Uterus (tissue), 3 donors: ENCODE measurements at regions not wholly inside any gene's neighbourhood (a gene's known extent, or its start where the extent isn't known, plus 50 kb on each side); places are given as distances from the start of the nearest gene placed in this dataset.

Experiments used
- DNase-seq, 2 donors: peaks; one replicate each; pipeline ENCODE4 v3.0.0-alpha.2; 2019 to 2020
- H3K27ac ChIP-seq, 2 donors: fragments of 200-600 bp; sonication (generic); 1 replicate in 1 of 2; 2 replicates in 1 of 2; pipeline ENCODE4 v1.5.1; 2016 to 2018
- H3K27me3 ChIP-seq, 2 donors: fragments of 200-600 bp; sonication (generic); one replicate each; pipeline ENCODE4 v1.5.1; 2018 to 2019; ENCODE audit warnings: control low read depth in 1 of 2
- H3K36me3 ChIP-seq, 2 donors: fragments of 200-600 bp; sonication (generic); one replicate each; pipeline ENCODE4 v1.5.1; 2019; ENCODE audit warnings: control low read depth in 1 of 2
- H3K4me1 ChIP-seq, 2 donors: fragments of 200-600 bp; sonication (generic); one replicate each; pipeline ENCODE4 v1.5.1; 2018 to 2019; ENCODE audit warnings: control low read depth in 1 of 2
- H3K4me3 ChIP-seq, 2 donors: fragments of 200-600 bp; sonication (generic); 1 replicate in 1 of 2; 2 replicates in 1 of 2; pipeline ENCODE4 v1.5.1; 2018 to 2019; ENCODE audit warnings: mild to moderate bottlenecking in 1 of 2
- H3K9me3 ChIP-seq, 2 donors: fragments of 200-600 bp; sonication (generic); one replicate each; pipeline ENCODE4 v1.5.1; 2019; ENCODE audit warnings: control low read depth in 1 of 2
- CTCF ChIP-seq, 4 experiments: fragments of 200-600 bp in 2 of 4; fragments of 450-650 bp in 2 of 4; sonication (generic) in 2 of 4; IDR thresholded peaks; one replicate each; pipeline ENCODE4 v1.5.1; 2016 to 2019; ENCODE audit warnings: antibody characterized with exemption in 4 of 4, mild to moderate bottlenecking in 2 of 4, moderate library complexity in 1 of 4
- POLR2A ChIP-seq, 2 donors: fragments of 450-650 bp; IDR thresholded peaks; one replicate each; pipeline ENCODE4 v1.6.1; 2016; ENCODE audit warnings: antibody characterized with exemption in 2 of 2, mild to moderate bottlenecking in 1 of 2, moderate library complexity in 1 of 2
- intact Hi-C: fragments of 100-400 bp; cut with DNase I; formaldehyde crosslinking; loops from one replicate; pipeline ENCODE4 v1.15.1; 2023; ENCODE audit warnings: low total_unique reads
- donor health status: DM: yes; HTN: yes; CAD: no.

GRCh38 chr6:95797054-95797453 lies 218.7 kb upstream of the FUT9 start:
- Histone ChIP-seq H3K36me3 (no peaks in the 10 kb centered on the region), H3K27ac (no peak overlapping the region), H3K4me3 (no peak overlapping the region), H3K4me1 (no peaks in the 10 kb centered on the region), H3K27me3 (no peaks in the 10 kb centered on the region), H3K9me3 (no peaks in the 10 kb centered on the region)
- no peak for DNase-seq
- TF ChIP-seq CTCF (IDR thresholded peaks at IDR 0.05) (no peak), POLR2A (IDR thresholded peaks at IDR 0.05) (no peak)
- intact Hi-C loops: no loop called here

GRCh38 chr6:95802978-95803377 lies 212.8 kb upstream of the FUT9 start:
- Histone ChIP-seq H3K27ac (no peak overlapping the region), H3K27me3 (no peaks in the 10 kb centered on the region), H3K4me3 (no peak overlapping the region), H3K36me3 (no peaks in the 10 kb centered on the region), H3K4me1 (no peaks in the 10 kb centered on the region), H3K9me3 (no peaks in the 10 kb centered on the region)
- DNase-seq: no peak
- intact Hi-C loops: no loop called here
- TF ChIP-seq POLR2A (IDR thresholded peaks at IDR 0.05): no peak
- TF ChIP-seq CTCF (IDR thresholded peaks at IDR 0.05): no peak

- no peaks in the 10 kb centered on the region for H3K9me3 ChIP-seq
- H3K27ac ChIP-seq: no peak overlapping the region
- no peak for TF ChIP-seq POLR2A (IDR thresholded peaks at IDR 0.05)
- no peak overlapping the region for H3K4me3 ChIP-seq
- no peaks in the 10 kb centered on the region for H3K27me3 ChIP-seq
- intact Hi-C loops: no loop called here
- H3K36me3 ChIP-seq: no peaks in the 10 kb centered on the region
- no peaks in the 10 kb centered on the region for H3K4me1 ChIP-seq
- no peak for DNase-seq
Measured at GRCh38 chr6:95803889-95804288, 211.9 kb upstream of the FUT9 start.

- no peak overlapping the region for H3K4me3 ChIP-seq
- H3K36me3 ChIP-seq: no peaks in the 10 kb centered on the region
- no peak overlapping the region for H3K27ac ChIP-seq
- H3K9me3 ChIP-seq: no peaks in the 10 kb centered on the region
- H3K27me3 ChIP-seq: no peaks in the 10 kb centered on the region
- intact Hi-C loops: no loop called here
- no peak for TF ChIP-seq CTCF (IDR thresholded peaks at IDR 0.05)
- no peak for TF ChIP-seq POLR2A (IDR thresholded peaks at IDR 0.05)
- no peak for DNase-seq
- H3K4me1 ChIP-seq: no peaks in the 10 kb centered on the region
Measured at GRCh38 chr6:95804847-95805541, 210.8 kb upstream of the FUT9 start.

- H3K27me3 ChIP-seq: no peaks in the 10 kb centered on the region
- H3K9me3 ChIP-seq: no peaks in the 10 kb centered on the region
- TF ChIP-seq CTCF (IDR thresholded peaks at IDR 0.05): no peak
- TF ChIP-seq POLR2A (IDR thresholded peaks at IDR 0.05): no peak
- H3K27ac ChIP-seq: no peak overlapping the region
- intact Hi-C loops: no loop called here
- H3K4me1 ChIP-seq: no peaks in the 10 kb centered on the region
- H3K36me3 ChIP-seq: no peaks in the 10 kb centered on the region
- H3K4me3 ChIP-seq: no peak overlapping the region
- no peak for DNase-seq
Measured at GRCh38 chr6:95805699-95806098, 210.1 kb upstream of the FUT9 start.
